Inflammatory macrophage treated with lipopolysaccharide for 1 hour (primary cell): ENCODE measurements at regions not wholly inside any gene's neighbourhood (a gene's known extent, or its start where the extent isn't known, plus 50 kb on each side); places are given as distances from the start of the nearest gene placed in this dataset.
"Not testable (repeated sequence)": the region's sequence is repeated elsewhere in the genome, so short reads cannot be mapped to it uniquely, and the experiment has no call there.

Experiments
- DNase-seq, 2 donors: peaks; one replicate each; pipeline ENCODE4 v3.0.0-alpha.2; 2020 to 2022

- DNase-seq: not testable (repeated sequence)
These were observed 187.4 kb upstream of the TGIF2LY start for GRCh38 chrY:3391508-3391907.

GRCh38 chrY:3404241-3404640 lies 174.6 kb upstream of the TGIF2LY start:
- not testable (repeated sequence) for DNase-seq

GRCh38 chrY:3405585-3405984 lies 173.3 kb upstream of the TGIF2LY start:
- DNase-seq: peak in 1 of 2 donors; percentile 48

DNA sequence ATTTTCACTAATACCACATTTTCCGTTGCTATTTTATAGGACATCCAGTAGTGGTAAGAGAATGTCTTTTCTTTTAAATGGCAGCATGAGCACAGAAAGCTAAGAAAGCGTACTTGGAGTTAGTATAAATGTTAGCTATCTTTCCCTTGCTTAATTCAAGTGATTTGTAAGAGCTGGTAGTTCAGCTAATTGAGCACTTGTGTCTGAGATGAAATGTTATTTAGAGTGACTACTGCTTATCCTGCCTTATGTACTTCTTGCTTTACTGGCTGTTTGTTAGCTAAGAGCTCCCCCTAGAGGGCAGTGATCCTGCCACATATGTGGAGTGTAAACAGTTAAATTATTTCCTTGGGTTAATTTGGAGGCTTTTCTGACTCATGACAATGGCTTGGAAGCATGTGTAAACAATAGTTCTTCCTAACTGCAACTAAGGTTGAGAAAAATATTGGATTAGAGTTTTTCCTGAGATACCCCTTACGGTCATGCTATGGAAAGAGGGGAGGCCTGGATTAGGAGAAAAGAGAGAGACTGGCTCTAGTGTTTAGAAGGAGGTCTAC lies 171.9 kb upstream of the TGIF2LY start:
- DNase-seq: not testable (repeated sequence)

DNA sequence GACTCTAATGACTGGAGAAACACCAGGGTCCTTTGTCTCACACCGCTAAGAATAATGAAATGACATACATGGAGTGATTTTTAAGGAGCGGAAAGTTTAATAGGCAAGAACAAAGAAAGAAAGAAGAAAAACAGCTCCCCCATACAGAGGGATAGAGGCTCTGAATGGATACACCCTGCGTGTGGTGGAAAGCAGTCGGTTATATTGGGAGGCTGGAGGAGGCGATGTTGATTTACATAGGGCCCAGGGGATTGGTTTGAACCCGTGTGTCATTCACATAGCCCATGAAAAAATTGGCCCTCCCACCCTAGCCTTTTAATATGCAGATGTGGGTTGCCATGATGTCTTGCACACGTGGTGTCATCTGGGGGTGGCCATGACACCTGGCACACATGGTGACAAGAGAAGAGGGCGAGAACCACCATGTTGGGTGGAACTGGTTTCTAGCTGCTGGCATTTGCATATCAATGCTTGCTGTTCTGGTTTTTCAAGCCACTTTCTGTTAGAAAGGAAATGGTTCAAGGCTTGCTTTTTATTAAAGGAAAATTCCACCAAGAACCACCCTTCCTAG lies 168.5 kb upstream of the TGIF2LY start:
- DNase-seq: not testable (repeated sequence)
